Epithelial cell of proximal tubule (primary cell): ENCODE measurements at regions not wholly inside any gene's neighbourhood (a gene's known extent, or its start where the extent isn't known, plus 50 kb on each side); places are given as distances from the start of the nearest gene placed in this dataset.

ENCODE experiments used
- DNase-seq: peaks from one replicate; pipeline ENCODE4 v3.0.0-alpha.2; 2011; ENCODE audit warnings: low read depth
- H3K4me3 ChIP-seq: 2 replicates; pipeline ENCODE4 v1.5.1; 2011; ENCODE audit warnings: low read depth, mild to moderate bottlenecking, low read length
- CTCF ChIP-seq: conservative IDR thresholded peaks from 2 replicates; pipeline ENCODE4 v1.5.1; 2012; ENCODE audit warnings: low read depth, mild to moderate bottlenecking, low read length

- DNase-seq, result no peak
- H3K4me3 ChIP-seq, result no peak overlapping the region
- no peak for TF ChIP-seq CTCF
Measured at GRCh38 chr1:36708587-36708986, 225.9 kb upstream of the CSF3R start.

DNA sequence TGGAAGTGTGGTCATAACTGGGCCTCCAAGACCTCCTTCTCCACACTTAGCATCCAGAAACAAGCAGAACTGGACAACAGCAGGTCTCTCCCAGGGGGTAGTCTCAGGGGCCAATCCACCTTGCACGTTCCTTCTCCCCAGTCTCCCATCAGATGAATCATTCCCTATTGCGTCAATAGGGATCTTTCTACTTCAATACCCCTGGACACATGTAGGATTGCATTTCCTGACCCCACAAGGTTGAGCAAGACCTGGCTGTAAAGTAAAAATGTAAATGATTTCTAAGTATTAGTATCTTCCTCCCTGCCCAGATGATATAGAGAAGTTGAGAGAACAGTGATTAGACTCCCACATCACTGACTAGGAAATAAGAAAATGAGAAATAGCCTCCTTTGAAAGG, 224.5 kb upstream of the CSF3R start:
- TF ChIP-seq CTCF, result no peak

DNA sequence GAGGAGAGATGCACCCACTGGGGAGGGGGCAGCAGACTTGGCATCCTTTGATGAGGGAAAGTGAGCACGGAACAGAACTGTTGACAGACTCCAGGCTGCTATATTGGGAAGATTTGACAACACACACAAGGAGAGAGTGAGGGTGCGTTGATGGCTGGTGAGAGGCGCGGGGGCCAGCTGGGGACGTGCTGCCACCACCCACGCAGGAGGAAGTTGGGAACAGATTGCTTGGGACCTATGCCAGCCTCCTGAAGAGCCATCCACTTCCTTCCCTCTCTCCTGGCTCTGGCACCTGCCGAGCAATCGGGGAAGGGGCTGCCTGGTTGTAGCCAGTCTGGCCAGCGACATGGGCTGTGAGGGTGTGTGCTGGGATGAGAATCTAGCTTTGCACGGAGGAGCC, 223.7 kb upstream of the CSF3R start:
- no peak for DNase-seq
- H3K4me3 ChIP-seq, result no peak overlapping the region
- no peak for TF ChIP-seq CTCF

More for the DNA sequence above, 224.5 kb upstream of the CSF3R start:
- no peak for DNase-seq
- H3K4me3 ChIP-seq, result no peak overlapping the region

GRCh38 chr1:36705629-36706028, 222.9 kb upstream of the CSF3R start:
- DNase-seq, result no peak
- no peak for TF ChIP-seq CTCF
- H3K4me3 ChIP-seq, result no peak overlapping the region

GRCh38 chr1:36703526-36704208, 221.0 kb upstream of the CSF3R start:
- peak; percentile 80 for TF ChIP-seq CTCF
- no peak for DNase-seq
- H3K4me3 ChIP-seq, result no peak overlapping the region

DNA sequence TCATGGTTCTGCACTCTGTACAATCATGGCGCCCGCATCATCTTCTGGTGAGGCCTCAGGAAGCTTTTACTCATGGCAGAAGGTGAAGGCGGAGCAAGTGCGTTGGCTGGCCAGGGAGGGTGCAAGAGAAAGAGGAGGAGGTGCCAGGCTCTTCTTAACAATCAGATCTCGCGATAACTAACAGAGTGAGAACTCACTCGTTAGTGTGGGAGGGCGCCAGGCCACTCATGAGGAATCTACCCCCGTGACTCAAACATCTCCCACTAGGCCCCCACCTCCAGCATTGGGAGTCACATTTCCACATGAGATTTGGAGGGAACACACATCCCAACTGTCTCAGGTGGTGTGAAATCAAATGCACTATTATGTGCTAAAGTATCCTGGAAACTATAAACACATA, 220.2 kb upstream of the CSF3R start:
- no peak for TF ChIP-seq CTCF
- no peak overlapping the region for H3K4me3 ChIP-seq
- no peak for DNase-seq
